Caco-2 (cell line): ENCODE measurements at regions not wholly inside any gene's neighbourhood (a gene's known extent, or its start where the extent isn't known, plus 50 kb on each side); places are given as distances from the start of the nearest gene placed in this dataset.
A peak's percentile ranks its signal among the peaks of the same experiment; 100 is the strongest.
"Not testable (repeated sequence)": the region's sequence is repeated elsewhere in the genome, so short reads cannot be mapped to it uniquely, and the experiment has no call there.

Source experiments
- BruUV-seq: library from RNA; stranded (reverse); fragments of 400-500 nt; replicated peaks from 2 replicates; lab custom pipeline; 2021; lab: Mats Ljungman, UMichigan
- CTCF ChIA-PET: fragments of 300-600 bp; sonication (Branson Sonifier 250); formaldehyde crosslinking; loops from one replicate; lab custom pipeline; 2022; ENCODE audit warnings: antibody characterized with exemption; lab: Charles Lee
- POLR2A ChIA-PET: fragments of 300-600 bp; sonication (Branson Sonifier 250); formaldehyde crosslinking; loops from one replicate; lab custom pipeline; 2022; ENCODE audit warnings: antibody characterized with exemption; lab: Charles Lee
- DNase-seq, 2 experiments: peaks; one replicate each; pipeline versions ENCODE4 v3.0.0 to v3.0.0-alpha.2; 2020 to 2022
- H3K27me3 ChIP-seq: replicated peaks from 2 replicates; pipeline ENCODE4 v1.6.0; 2011; ENCODE audit warnings: low read length; ENCODE audit not compliant: control insufficient read depth, insufficient read depth
- H3K36me3 ChIP-seq: 2 replicates; pipeline ENCODE4 v1.5.1; 2011; ENCODE audit warnings: low read length; ENCODE audit not compliant: control insufficient read depth, insufficient read depth
- H3K4me1 ChIP-seq: fragments of 250-450 bp; sonication (Bioruptor Pico); 2 replicates; pipeline ENCODE4 v1.5.1; 2020; ENCODE audit warnings: mild to moderate bottlenecking
- H3K4me3 ChIP-seq: 2 replicates; pipeline ENCODE4 v1.5.1; 2011; ENCODE audit warnings: low read depth, mild to moderate bottlenecking, control low read depth, low read length
- H3K9me3 ChIP-seq: fragments of 250-450 bp; sonication (Bioruptor Pico); 2 replicates; pipeline ENCODE4 v1.5.1; 2020; ENCODE audit warnings: mild to moderate bottlenecking, moderate library complexity
- H3K27ac Mint-ChIP-seq: one replicate; pipeline ENCODE4 v1.8.0; 2022; ENCODE audit warnings: mixed read lengths; ENCODE audit not compliant: unreplicated experiment
- H3K27me3 Mint-ChIP-seq: one replicate; pipeline ENCODE4 v1.8.0; 2022; ENCODE audit warnings: mixed read lengths; ENCODE audit not compliant: insufficient read depth, unreplicated experiment
- H3K36me3 Mint-ChIP-seq: one replicate; pipeline ENCODE4 v1.8.0; 2022; ENCODE audit warnings: mild to moderate bottlenecking, mixed read lengths; ENCODE audit not compliant: insufficient read depth, unreplicated experiment
- H3K4me1 Mint-ChIP-seq: one replicate; pipeline ENCODE4 v1.8.0; 2022; ENCODE audit warnings: low read depth, mixed read lengths; ENCODE audit not compliant: unreplicated experiment
- H3K4me3 Mint-ChIP-seq: one replicate; pipeline ENCODE4 v1.8.0; 2022; ENCODE audit warnings: mild to moderate bottlenecking, moderate library complexity, mixed read lengths; ENCODE audit not compliant: unreplicated experiment
- H3K9me3 Mint-ChIP-seq: one replicate; pipeline ENCODE4 v1.8.0; 2022; ENCODE audit warnings: mixed read lengths; ENCODE audit not compliant: unreplicated experiment
- CTCF ChIP-seq, 2 experiments: fragments of 200-600 bp in 1 of 2; IDR thresholded peaks; 1 replicate in 1 of 2; 2 replicates in 1 of 2; pipeline versions ENCODE4 v1.5.1 to v1.8.0; 2011 to 2022; ENCODE audit warnings: antibody characterized with exemption in 1 of 2, control low read depth in 1 of 2, inconsistent platforms in 1 of 2, low read depth in 1 of 2, low read length in 1 of 2, mild to moderate bottlenecking in 1 of 2, moderate library complexity in 1 of 2; ENCODE audit not compliant: insufficient read depth in 1 of 2, severe bottlenecking in 1 of 2, unreplicated experiment in 1 of 2
- intact Hi-C: fragments of 100-400 bp; cut with micrococcal nuclease; formaldehyde crosslinking; loops from one replicate; pipeline ENCODE4 v1.10.0; 2022; ENCODE audit not compliant: unreplicated experiment

GRCh38 chr16:34014841-34015820 is 555.7 kb downstream of the TP53TG3F start:
- H3K4me1 Mint-ChIP-seq, H3K27me3 Mint-ChIP-seq, H3K27ac Mint-ChIP-seq, H3K36me3 ChIP-seq, H3K4me3 Mint-ChIP-seq, BruUV-seq, CTCF ChIA-PET, H3K4me3 ChIP-seq, POLR2A ChIA-PET, H3K36me3 Mint-ChIP-seq, H3K4me1 ChIP-seq, DNase-seq, intact Hi-C loops, H3K27me3 ChIP-seq, H3K9me3 ChIP-seq: not testable (repeated sequence)
- peaks cover 18% of the 10 kb centered on the region for H3K9me3 Mint-ChIP-seq

GRCh38 chr16:34018277-34018676 is 558.9 kb downstream of the TP53TG3F start:
- H3K4me3 ChIP-seq, CTCF ChIA-PET, H3K4me3 Mint-ChIP-seq, H3K27me3 Mint-ChIP-seq, H3K4me1 Mint-ChIP-seq, H3K4me1 ChIP-seq, POLR2A ChIA-PET, DNase-seq, intact Hi-C loops, H3K9me3 ChIP-seq, BruUV-seq, H3K36me3 Mint-ChIP-seq, H3K27me3 ChIP-seq, H3K36me3 ChIP-seq: not testable (repeated sequence)
- Mint-ChIP-seq H3K9me3 (peaks cover 31% of the 10 kb centered on the region), H3K27ac (peak overlapping the region; percentile 32)

GRCh38 chr16:34050787-34051320 is 591.4 kb downstream of the TP53TG3F start:
- Mint-ChIP-seq H3K9me3 (peaks cover 31% of the 10 kb centered on the region), H3K36me3 (peaks cover 5% of the 10 kb centered on the region), H3K27ac (no peak overlapping the region), H3K4me3 (no peak overlapping the region), H3K4me1 (no peaks in the 10 kb centered on the region), H3K27me3 (no peaks in the 10 kb centered on the region)
- H3K27me3 ChIP-seq, result no peaks in the 10 kb centered on the region
- CTCF ChIA-PET, result no interaction called here
- no peaks in the 10 kb centered on the region for H3K36me3 ChIP-seq
- no peak overlapping the region for H3K4me3 ChIP-seq
- no peak for DNase-seq
- no peaks in the 10 kb centered on the region for H3K9me3 ChIP-seq
- intact Hi-C loops, result no loop called here
- no TSS peak for BruUV-seq
- H3K4me1 ChIP-seq, result no peaks in the 10 kb centered on the region
- POLR2A ChIA-PET, result no interaction called here
- TF ChIP-seq CTCF (IDR thresholded peaks at IDR 0.05; ENCODE audit: insufficient read depth in 1 of 2, low read depth in 1 of 2, low read length in 1 of 2, severe bottlenecking in 1 of 2, unreplicated experiment in 1 of 2), result no peak

- Mint-ChIP-seq H3K27ac (no peak overlapping the region), H3K4me3 (peak overlapping the region; percentile 20), H3K36me3 (peaks cover 5% of the 10 kb centered on the region), H3K4me1 (no peaks in the 10 kb centered on the region), H3K9me3 (peaks cover 20% of the 10 kb centered on the region), H3K27me3 (no peaks in the 10 kb centered on the region)
- H3K36me3 ChIP-seq, result no peaks in the 10 kb centered on the region
- no TSS peak for BruUV-seq
- no peak overlapping the region for H3K4me3 ChIP-seq
- DNase-seq, result no peak
- no peaks in the 10 kb centered on the region for H3K27me3 ChIP-seq
- intact Hi-C loops, result no loop called here
- H3K4me1 ChIP-seq, result no peaks in the 10 kb centered on the region
- H3K9me3 ChIP-seq, result no peaks in the 10 kb centered on the region
- TF ChIP-seq CTCF (IDR thresholded peaks at IDR 0.05; ENCODE audit: insufficient read depth in 1 of 2, low read depth in 1 of 2, low read length in 1 of 2, severe bottlenecking in 1 of 2, unreplicated experiment in 1 of 2), result no peak
- CTCF ChIA-PET, result no interaction called here
- POLR2A ChIA-PET, result no interaction called here
These were observed 594.7 kb downstream of the TP53TG3F start for GRCh38 chr16:34054137-34054536.
